ENCODE measurements at regions not wholly inside any gene's neighbourhood (a gene's known extent, or its start where the extent isn't known, plus 50 kb on each side); places are given as distances from the start of the nearest gene placed in this dataset.

DNA sequence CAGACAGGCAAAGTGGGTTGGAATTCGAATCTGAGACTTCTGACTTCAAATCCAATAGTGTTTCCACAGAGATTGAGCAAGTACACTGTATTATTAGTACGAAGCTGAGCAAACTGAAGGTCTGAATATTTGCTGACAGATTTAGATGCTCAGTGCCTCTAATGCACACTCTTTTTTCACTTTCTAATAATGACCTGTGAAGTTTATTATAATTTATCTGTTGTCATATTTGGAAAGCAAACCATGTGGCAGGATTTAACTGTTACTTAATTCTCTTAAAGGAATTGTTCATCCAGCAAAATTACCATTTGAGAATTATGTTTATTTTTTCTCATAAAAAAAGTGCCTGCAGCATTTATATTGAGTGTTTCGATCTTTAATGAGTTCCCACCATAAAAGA lies 277.3 kb downstream of the DMRT2 start:
- no peak for DNase-seq (ENCODE audit: low spot score)
- TF ChIP-seq, protein P1, sequence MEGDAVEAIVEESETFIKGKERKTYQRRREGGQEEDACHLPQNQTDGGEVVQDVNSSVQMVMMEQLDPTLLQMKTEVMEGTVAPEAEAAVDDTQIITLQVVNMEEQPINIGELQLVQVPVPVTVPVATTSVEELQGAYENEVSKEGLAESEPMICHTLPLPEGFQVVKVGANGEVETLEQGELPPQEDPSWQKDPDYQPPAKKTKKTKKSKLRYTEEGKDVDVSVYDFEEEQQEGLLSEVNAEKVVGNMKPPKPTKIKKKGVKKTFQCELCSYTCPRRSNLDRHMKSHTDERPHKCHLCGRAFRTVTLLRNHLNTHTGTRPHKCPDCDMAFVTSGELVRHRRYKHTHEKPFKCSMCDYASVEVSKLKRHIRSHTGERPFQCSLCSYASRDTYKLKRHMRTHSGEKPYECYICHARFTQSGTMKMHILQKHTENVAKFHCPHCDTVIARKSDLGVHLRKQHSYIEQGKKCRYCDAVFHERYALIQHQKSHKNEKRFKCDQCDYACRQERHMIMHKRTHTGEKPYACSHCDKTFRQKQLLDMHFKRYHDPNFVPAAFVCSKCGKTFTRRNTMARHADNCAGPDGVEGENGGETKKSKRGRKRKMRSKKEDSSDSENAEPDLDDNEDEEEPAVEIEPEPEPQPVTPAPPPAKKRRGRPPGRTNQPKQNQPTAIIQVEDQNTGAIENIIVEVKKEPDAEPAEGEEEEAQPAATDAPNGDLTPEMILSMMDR (IDR thresholded peaks at IDR 0.05), result no peak
- H3K4me1 Mint-ChIP-seq (ENCODE audit: low read depth), result no peaks in the 10 kb centered on the region
- H3K9me3 Mint-ChIP-seq (ENCODE audit: low read depth), result peaks cover 3% of the 10 kb centered on the region
- no peaks in the 10 kb centered on the region for H3K36me3 Mint-ChIP-seq (ENCODE audit: low read depth)
- no peak overlapping the region for H3K27ac Mint-ChIP-seq (ENCODE audit: unreplicated experiment)
- no peak overlapping the region for H3K4me3 Mint-ChIP-seq (ENCODE audit: unreplicated experiment)
- peaks cover 2% of the 10 kb centered on the region for H3K27me3 Mint-ChIP-seq (ENCODE audit: low read depth)

DNA sequence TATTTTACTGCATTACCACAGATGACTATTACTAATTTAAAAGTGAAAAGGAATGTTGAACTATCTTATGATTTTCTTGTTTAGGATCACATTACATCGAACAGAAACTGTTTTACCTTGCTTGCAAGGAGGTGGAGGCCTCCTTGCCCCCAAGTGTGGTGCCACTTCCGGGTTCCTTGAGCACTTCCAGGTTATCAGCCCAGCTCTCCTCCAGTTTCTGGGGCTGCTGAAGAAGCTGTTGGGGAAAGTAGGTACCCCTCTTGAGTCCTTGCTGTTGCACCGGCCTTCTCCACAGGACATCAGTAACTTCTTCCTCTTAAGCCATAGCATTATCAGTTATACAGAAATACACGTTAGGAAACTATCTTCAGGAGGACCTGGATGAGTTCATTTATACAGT lies 278.2 kb downstream of the DMRT2 start:
- TF ChIP-seq, protein P1 (IDR thresholded peaks at IDR 0.05), result no peak
- no peak for DNase-seq (ENCODE audit: low spot score)
- H3K9me3 Mint-ChIP-seq (ENCODE audit: low read depth), result peaks cover under 1% of the 10 kb centered on the region
- H3K4me1 Mint-ChIP-seq (ENCODE audit: low read depth), result no peaks in the 10 kb centered on the region
- H3K27ac Mint-ChIP-seq (ENCODE audit: unreplicated experiment), result no peak overlapping the region
- peaks cover 2% of the 10 kb centered on the region for H3K27me3 Mint-ChIP-seq (ENCODE audit: low read depth)
- H3K4me3 Mint-ChIP-seq (ENCODE audit: unreplicated experiment), result no peak overlapping the region
- no peaks in the 10 kb centered on the region for H3K36me3 Mint-ChIP-seq (ENCODE audit: low read depth)

DNA sequence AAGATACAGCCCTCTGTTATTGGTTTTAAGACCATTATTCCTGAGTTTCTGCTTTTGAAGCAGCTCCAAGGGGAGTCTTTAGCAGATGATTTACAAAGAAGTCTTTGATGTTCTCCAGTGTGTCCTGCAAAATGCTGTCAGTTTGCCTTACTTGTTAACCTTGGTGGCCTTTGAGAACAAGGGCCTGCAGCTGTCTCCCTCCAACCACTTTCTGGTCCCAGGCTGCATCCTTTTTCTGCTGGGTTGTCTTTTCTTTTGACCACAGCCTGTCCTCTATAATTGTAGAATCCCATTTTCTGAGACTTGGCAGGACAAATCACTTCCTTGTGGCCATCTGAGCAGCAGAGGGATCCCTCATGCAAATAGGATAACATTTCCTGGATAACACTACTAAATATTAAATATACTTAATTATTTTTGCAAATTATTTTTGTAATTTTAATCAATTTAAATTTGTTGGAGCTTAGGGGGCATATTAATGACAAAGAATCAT lies 281.4 kb downstream of the DMRT2 start:
- H3K27me3 Mint-ChIP-seq (ENCODE audit: low read depth), result peaks cover 2% of the 10 kb centered on the region
- no peak for DNase-seq (ENCODE audit: low spot score)
- peaks cover 2% of the 10 kb centered on the region for H3K9me3 Mint-ChIP-seq (ENCODE audit: low read depth)
- H3K4me3 Mint-ChIP-seq (ENCODE audit: unreplicated experiment), result no peak overlapping the region
- TF ChIP-seq, protein P1 (IDR thresholded peaks at IDR 0.05), result no peak
- no peaks in the 10 kb centered on the region for H3K36me3 Mint-ChIP-seq (ENCODE audit: low read depth)
- H3K4me1 Mint-ChIP-seq (ENCODE audit: low read depth), result no peaks in the 10 kb centered on the region
- H3K27ac Mint-ChIP-seq (ENCODE audit: unreplicated experiment), result no peak overlapping the region

DNA sequence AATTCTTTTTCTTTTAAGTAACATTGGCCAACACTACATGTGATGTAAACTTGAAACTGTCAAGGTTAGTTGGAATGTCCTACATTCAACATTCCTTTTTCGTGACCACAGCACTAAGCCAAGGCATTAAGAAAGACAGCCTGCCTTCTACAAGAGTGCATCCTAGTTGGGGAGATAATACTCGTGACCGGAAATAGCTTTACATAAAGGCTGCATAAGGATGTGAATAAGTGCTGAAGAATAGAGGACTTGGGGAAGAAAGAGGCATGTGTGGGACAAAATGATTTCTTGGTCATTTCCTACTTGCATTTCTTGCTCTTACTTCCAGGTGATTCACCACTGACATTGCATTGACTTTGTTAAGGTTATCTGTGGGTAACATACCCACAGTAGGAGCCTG lies 282.0 kb downstream of the DMRT2 start:
- Mint-ChIP-seq H3K4me3 (ENCODE audit: unreplicated experiment) (no peak overlapping the region), H3K36me3 (ENCODE audit: low read depth) (no peaks in the 10 kb centered on the region), H3K27me3 (ENCODE audit: low read depth) (peaks cover 2% of the 10 kb centered on the region), H3K4me1 (ENCODE audit: low read depth) (no peaks in the 10 kb centered on the region), H3K9me3 (ENCODE audit: low read depth) (peaks cover 7% of the 10 kb centered on the region), H3K27ac (ENCODE audit: unreplicated experiment) (no peak overlapping the region)
- DNase-seq (ENCODE audit: low spot score), result no peak
- TF ChIP-seq, protein P1 (IDR thresholded peaks at IDR 0.05), result no peak

DNA sequence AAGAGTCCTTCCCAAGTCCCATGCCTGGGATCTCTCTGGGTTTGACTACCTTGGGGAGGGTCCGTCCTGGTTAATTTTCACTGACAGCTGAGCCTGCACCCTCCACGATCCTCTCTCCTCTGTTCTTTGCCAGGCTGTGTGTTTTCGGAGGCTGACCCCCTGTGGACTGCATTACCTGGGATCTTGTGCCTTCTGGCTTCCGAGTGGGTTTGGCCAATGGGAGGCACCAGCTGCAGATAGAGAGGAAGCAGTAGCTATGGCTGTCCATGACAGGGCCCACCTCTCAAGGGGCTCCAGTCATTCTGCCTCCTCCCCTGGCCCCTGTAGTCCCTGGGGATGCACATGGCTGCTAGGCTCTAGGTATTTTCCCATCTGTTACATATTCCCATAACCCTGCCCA lies 285.0 kb downstream of the DMRT2 start:
- TF ChIP-seq, protein P1 (IDR thresholded peaks at IDR 0.05), result no peak
- H3K27me3 Mint-ChIP-seq (ENCODE audit: low read depth), result no peaks in the 10 kb centered on the region
- H3K36me3 Mint-ChIP-seq (ENCODE audit: low read depth), result no peaks in the 10 kb centered on the region

More for the DNA sequence above, 285.0 kb downstream of the DMRT2 start:
- DNase-seq (ENCODE audit: low spot score), result no peak
- H3K4me3 Mint-ChIP-seq (ENCODE audit: unreplicated experiment), result no peak overlapping the region
- no peak overlapping the region for H3K27ac Mint-ChIP-seq (ENCODE audit: unreplicated experiment)
- no peaks in the 10 kb centered on the region for H3K4me1 Mint-ChIP-seq (ENCODE audit: low read depth)
- peaks cover 16% of the 10 kb centered on the region for H3K9me3 Mint-ChIP-seq (ENCODE audit: low read depth)
